Breast epithelium (tissue), 4 donors: ENCODE measurements at regions not wholly inside any gene's neighbourhood (a gene's known extent, or its start where the extent isn't known, plus 50 kb on each side); places are given as distances from the start of the nearest gene placed in this dataset.

Experiments
- DNase-seq, 2 donors: peaks; one replicate each; pipeline ENCODE4 v3.0.0-alpha.2; 2019; ENCODE audit warnings: low spot score in 2 of 2
- H3K27ac ChIP-seq, 2 donors: fragments of 200-600 bp; sonication (generic) in 1 of 2; one replicate each; pipeline ENCODE4 v1.5.1; 2016 to 2019; ENCODE audit warnings: mild to moderate bottlenecking in 1 of 2
- H3K27me3 ChIP-seq, 2 donors: fragments of 200-600 bp; sonication (generic) in 1 of 2; one replicate each; pipeline versions ENCODE4 v1.5.1 to v1.6.0; 2017 to 2019; ENCODE audit warnings: control low read depth in 1 of 2, mild to moderate bottlenecking in 1 of 2
- H3K36me3 ChIP-seq: fragments of 200-600 bp; one replicate; pipeline ENCODE4 v1.5.1; 2019
- H3K4me1 ChIP-seq, 2 donors: fragments of 200-600 bp; sonication (generic); one replicate each; pipeline ENCODE4 v1.5.1; 2016 to 2019; ENCODE audit warnings: control low read depth in 1 of 2
- H3K4me3 ChIP-seq, 3 donors: fragments of 200-600 bp; sonication (generic); 1 replicate in 2 of 3; 2 replicates in 1 of 3; pipeline ENCODE4 v1.5.1; 2016 to 2019; ENCODE audit warnings: mild to moderate bottlenecking in 3 of 3, moderate library complexity in 2 of 3
- H3K9me3 ChIP-seq, 2 donors: fragments of 200-600 bp; sonication (generic) in 1 of 2; one replicate each; pipeline ENCODE4 v1.5.1; 2016 to 2019; ENCODE audit warnings: control low read depth in 1 of 2
- POLR2A ChIP-seq: fragments of 450-650 bp; IDR thresholded peaks from one replicate; pipeline ENCODE4 v1.6.1; 2016; ENCODE audit warnings: antibody characterized with exemption, mild to moderate bottlenecking, moderate library complexity
- POLR2AphosphoS5 ChIP-seq, 3 donors: sonication (generic); formaldehyde crosslinking; IDR thresholded peaks; one replicate each; pipeline ENCODE4 v1.6.1; 2017; ENCODE audit warnings: antibody characterized with exemption in 3 of 3
- intact Hi-C: fragments of 100-400 bp; cut with DNase I; formaldehyde crosslinking; loops from one replicate; pipeline ENCODE4 v1.15.1; 2023; ENCODE audit warnings: low total_unique reads
- TF ChIP-seq, protein P1 (sequence below), 3 donors: fragments of 450-650 bp; IDR thresholded peaks; one replicate each; pipeline ENCODE4 v1.5.1; 2016 to 2017; ENCODE audit warnings: antibody characterized with exemption in 3 of 3, mild to moderate bottlenecking in 3 of 3, moderate library complexity in 3 of 3

DNA sequence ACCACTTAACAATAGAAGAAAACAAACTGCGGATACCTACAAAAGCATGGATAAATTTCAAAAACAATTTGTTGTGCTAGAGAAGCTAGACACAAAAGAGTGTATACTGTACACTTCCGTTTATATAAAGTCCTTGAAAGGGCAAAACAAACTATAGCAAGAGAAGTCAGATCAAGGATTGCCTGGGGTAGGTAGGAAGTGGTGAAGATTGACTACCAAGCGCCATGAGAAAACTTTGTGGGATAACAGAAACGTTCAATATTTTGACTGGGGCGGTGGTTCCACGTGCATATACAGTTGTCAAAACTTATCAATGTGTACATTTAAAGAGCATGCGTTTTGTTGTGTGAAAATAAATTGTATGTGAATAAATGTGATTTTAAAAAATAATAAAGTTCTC lies 55.6 kb upstream of the CCL2 start:
- Histone ChIP-seq H3K27me3 (peaks cover 0 to 3% of the 10 kb centered on the region in 2 donors), H3K27ac (no peak overlapping the region), H3K36me3 (no peaks in the 10 kb centered on the region), H3K4me3 (no peak overlapping the region), H3K4me1 (no peaks in the 10 kb centered on the region), H3K9me3 (peaks cover 0 to 5% of the 10 kb centered on the region in 2 donors)
- TF ChIP-seq, protein P1, sequence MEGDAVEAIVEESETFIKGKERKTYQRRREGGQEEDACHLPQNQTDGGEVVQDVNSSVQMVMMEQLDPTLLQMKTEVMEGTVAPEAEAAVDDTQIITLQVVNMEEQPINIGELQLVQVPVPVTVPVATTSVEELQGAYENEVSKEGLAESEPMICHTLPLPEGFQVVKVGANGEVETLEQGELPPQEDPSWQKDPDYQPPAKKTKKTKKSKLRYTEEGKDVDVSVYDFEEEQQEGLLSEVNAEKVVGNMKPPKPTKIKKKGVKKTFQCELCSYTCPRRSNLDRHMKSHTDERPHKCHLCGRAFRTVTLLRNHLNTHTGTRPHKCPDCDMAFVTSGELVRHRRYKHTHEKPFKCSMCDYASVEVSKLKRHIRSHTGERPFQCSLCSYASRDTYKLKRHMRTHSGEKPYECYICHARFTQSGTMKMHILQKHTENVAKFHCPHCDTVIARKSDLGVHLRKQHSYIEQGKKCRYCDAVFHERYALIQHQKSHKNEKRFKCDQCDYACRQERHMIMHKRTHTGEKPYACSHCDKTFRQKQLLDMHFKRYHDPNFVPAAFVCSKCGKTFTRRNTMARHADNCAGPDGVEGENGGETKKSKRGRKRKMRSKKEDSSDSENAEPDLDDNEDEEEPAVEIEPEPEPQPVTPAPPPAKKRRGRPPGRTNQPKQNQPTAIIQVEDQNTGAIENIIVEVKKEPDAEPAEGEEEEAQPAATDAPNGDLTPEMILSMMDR (IDR thresholded peaks at IDR 0.05) = no peak
- no peak for DNase-seq
- intact Hi-C loops = no loop called here

DNA sequence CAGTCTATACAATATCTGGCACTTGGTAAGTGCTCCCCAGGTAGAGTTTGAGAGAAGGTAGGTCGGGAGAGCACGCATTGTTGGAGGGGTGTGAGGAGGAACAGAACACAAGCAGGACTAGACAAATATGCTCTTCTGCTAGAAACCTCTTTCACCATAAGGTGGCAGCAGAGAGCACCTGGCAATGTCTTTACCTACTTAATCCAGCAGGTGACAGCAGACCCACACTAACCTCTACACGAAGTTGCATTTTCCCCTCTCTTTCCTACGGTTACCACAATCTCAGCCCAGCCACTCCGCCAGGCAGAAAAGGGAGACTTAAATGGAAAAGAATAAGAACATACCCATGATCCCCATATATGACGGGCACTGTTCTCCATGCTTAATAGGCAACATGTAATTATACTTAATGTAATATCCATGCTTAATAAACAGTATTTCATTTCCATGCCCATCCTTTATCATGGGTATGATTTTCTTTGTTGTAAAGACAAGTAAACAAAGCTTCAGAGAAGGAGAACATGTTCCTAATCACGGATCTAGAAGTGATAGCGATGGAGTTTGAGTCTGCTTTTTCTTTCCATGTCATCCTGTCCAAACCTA lies 55.1 kb upstream of the CCL2 start:
- Histone ChIP-seq H3K36me3 (no peaks in the 10 kb centered on the region), H3K9me3 (peaks cover 0 to 5% of the 10 kb centered on the region in 2 donors), H3K4me3 (no peak overlapping the region), H3K27ac (no peak overlapping the region), H3K4me1 (no peaks in the 10 kb centered on the region), H3K27me3 (peaks cover 0 to 3% of the 10 kb centered on the region in 2 donors)
- peak; percentile 74 to 78 for DNase-seq
- intact Hi-C loops = loop anchor here (10.0 kb wide), 1 partner anchor 165 kb away; the partner anchor contains the start of gene CCL1
- TF ChIP-seq, protein P1 (IDR thresholded peaks at IDR 0.05) = peak; percentile 100
- TF ChIP-seq POLR2AphosphoS5 (IDR thresholded peaks at IDR 0.05) = peak in 2 of 3 donors; percentile 63 to 80
- no peak for TF ChIP-seq POLR2A

DNA sequence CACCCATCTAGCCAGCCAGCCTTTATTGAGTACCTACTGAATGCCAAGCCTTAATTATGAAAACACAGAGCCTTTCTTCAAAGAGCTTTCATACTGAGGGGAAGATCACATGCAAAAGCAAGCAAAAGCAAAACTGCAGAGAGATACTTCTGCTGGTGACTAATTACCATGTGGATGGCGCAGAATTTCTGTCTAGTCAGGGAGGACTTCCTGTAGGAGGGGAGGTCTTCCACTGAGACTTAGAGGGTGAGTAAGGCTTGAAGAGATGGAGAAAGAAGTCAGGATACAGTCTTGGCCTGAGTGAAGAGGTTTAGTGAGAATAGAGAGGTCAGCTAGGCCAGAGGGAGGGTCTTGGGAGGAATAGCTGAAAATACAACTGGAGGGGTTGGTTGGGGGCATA lies 53.9 kb upstream of the CCL2 start:
- H3K27ac ChIP-seq = no peak overlapping the region
- no peaks in the 10 kb centered on the region for H3K36me3 ChIP-seq
- H3K27me3 ChIP-seq = peaks cover 0 to 3% of the 10 kb centered on the region in 2 donors
- no peak for DNase-seq
- peaks cover 0 to 5% of the 10 kb centered on the region in 2 donors for H3K9me3 ChIP-seq
- intact Hi-C loops = loop anchor here (10.0 kb wide), 1 partner anchor 164 kb away; the partner anchor contains the start of gene CCL1
- TF ChIP-seq POLR2A = no peak
- TF ChIP-seq, protein P1 (IDR thresholded peaks at IDR 0.05) = no peak
- no peak for TF ChIP-seq POLR2AphosphoS5 (IDR thresholded peaks at IDR 0.05)
- no peak overlapping the region for H3K4me3 ChIP-seq
- H3K4me1 ChIP-seq = no peaks in the 10 kb centered on the region

DNA sequence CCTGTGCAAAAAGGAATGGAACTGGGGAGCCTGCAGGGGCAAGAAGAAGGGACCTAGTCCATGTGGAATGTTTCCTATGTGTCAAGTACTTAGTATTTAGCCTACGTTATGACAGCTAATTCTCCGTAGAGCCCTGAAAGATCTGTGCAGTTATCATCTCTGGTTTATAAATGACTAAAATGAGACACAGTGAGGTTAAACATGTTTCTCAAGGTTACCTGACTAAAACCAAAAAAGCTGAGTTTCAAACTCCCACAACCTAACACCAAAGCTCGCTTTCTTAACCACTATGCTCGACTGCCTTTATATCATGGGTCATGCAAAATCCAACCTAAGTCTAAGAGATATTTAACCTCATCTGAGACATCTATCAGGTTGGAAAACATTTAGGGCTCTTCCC lies 53.3 kb upstream of the CCL2 start:
- Histone ChIP-seq H3K36me3 (no peaks in the 10 kb centered on the region), H3K9me3 (peaks cover 0 to 5% of the 10 kb centered on the region in 2 donors), H3K27me3 (peaks cover 0 to 3% of the 10 kb centered on the region in 2 donors), H3K4me3 (no peak overlapping the region), H3K4me1 (no peaks in the 10 kb centered on the region), H3K27ac (no peak overlapping the region)
- intact Hi-C loops = loop anchor here (10.0 kb wide), 1 partner anchor 163 kb away; the partner anchor contains the start of gene CCL1
- TF ChIP-seq, protein P1 (IDR thresholded peaks at IDR 0.05) = no peak
- no peak for TF ChIP-seq POLR2A
- TF ChIP-seq POLR2AphosphoS5 (IDR thresholded peaks at IDR 0.05) = no peak
- DNase-seq = no peak

DNA sequence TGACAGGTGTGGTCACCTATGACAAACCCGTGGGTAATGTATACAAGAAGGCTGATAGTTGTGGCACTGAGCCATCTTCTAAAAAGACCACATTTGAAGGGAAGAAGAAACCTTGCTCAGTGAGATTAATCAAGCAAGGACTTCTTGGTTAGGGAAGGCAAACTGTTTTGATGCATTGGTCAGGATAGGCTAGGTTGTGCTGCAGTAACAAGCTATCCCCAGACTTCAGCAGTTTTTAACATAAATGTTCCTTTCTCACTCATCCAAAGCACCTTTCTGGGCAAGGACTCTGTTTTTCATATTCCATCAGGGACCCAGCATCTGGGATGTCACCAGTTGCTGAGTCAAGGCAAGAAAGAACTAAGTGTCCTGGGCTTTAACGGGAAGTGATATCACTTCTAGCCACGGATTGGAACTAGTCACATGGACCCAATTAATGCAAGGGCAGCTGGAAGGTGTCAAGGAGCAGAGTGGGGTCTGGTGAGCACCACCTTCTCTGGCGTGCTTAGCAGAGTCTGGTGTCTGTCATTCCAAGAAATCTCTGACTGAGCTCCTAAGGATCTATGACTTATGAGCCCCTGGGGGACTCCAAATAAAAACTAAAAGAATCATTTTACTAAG lies 52.0 kb upstream of the CCL2 start:
- H3K36me3 ChIP-seq = no peaks in the 10 kb centered on the region
- DNase-seq = no peak
- no peak overlapping the region for H3K4me3 ChIP-seq
- no peak overlapping the region for H3K27ac ChIP-seq
- TF ChIP-seq POLR2AphosphoS5 (IDR thresholded peaks at IDR 0.05) (no peak), POLR2A (no peak)
- TF ChIP-seq, protein P1 (IDR thresholded peaks at IDR 0.05) = no peak
- no peaks in the 10 kb centered on the region for H3K4me1 ChIP-seq
- H3K9me3 ChIP-seq = peaks cover 0 to 5% of the 10 kb centered on the region in 2 donors
- intact Hi-C loops = loop anchor here (10.0 kb wide), 1 partner anchor 162 kb away; the partner anchor contains the start of gene CCL1
- H3K27me3 ChIP-seq = peaks cover 0 to 2% of the 10 kb centered on the region in 2 donors
